Skin of body (tissue), 1 donor: ENCODE measurements at regions not wholly inside any gene's neighbourhood (a gene's known extent, or its start where the extent isn't known, plus 50 kb on each side); places are given as distances from the start of the nearest gene placed in this dataset.

Source experiments
- DNase-seq: peaks from one replicate; lab custom pipeline; 2025; lab: John Stamatoyannopoulos, UW

DNA sequence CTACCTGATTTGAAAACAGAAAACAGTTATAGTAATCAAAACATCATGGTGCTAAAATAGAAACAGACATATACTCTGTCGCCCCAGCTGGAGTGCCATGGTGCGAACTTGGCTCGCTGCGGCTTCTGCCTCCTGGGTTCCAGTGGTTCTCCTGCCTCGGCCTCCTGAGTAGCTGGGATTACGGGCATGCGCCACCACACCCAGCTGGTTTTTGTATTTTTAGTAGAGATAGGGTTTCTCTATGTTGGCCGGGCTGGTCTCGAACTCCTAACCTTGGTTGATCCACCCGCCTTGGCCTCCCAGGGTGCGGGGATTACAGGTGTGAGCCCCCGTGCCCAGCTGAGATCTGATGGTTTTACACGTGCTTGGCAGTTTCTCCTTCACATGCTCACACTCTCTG lies 495.9 kb downstream of the ANXA1 start:
- DNase-seq: no peak

- no peak for DNase-seq
Observed at GRCh38 chr9:73649552-73649951, 497.9 kb downstream of the ANXA1 start.

DNA sequence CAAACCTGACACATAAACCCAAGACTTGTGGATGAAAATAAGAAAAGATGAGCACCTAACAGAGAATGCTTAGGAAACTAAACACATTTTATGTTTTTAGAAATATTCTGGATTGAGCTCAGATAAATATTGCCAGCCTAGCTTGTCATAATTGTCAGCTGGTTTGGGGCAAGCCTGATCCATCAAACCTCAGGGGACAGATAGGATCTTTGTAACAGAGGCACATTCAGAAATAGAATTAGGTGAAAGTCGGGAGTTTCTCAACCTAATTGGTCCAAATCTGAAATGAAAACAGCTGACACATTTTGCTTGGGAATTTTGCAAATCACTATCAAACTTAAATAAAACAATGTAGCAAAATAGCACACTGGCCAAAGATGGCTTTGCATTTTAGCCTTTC lies 503.7 kb downstream of the ANXA1 start:
- DNase-seq: no peak

DNA sequence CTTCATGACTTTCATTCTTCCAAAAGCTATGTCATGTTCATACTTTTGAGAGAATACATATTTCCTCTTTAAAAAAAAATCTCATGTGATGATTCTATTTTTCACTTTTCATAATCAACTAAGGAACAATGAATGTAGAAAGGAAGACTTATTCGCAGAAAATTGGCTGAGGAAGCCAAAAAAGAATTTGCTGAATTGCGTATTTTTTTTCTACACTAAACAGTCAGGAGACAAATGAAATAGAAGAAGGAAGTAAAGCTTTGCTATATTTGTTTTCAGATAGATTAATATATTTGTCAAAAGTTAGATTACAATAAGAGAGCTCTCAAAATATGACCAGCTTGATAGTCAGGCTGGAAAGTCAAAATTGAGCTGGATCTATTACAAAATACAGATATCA lies 504.2 kb downstream of the ANXA1 start:
- DNase-seq: no peak

GRCh38 chr9:73665253-73665652 lies 513.6 kb downstream of the ANXA1 start:
- DNase-seq: no peak

GRCh38 chr9:73667749-73668148 lies 516.1 kb downstream of the ANXA1 start:
- DNase-seq: no peak

DNA sequence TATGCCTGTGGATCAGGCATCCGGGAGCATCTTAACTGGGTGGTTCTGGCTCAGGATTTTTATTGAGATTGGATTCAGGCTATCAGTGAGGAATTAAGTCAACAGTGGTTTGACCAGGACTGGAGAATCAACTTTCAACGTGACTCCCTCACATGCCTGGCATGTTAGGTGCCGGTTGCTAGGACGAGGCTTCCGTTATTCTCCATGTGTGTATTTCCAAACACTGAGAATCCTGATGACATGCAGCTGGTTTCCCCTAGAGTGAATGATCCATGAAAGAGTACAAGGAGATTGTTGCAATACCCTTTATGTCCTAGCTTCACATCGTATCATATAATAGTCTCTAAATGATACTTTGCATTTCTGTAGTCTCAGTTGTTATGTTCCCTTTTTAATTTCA lies 529.2 kb downstream of the ANXA1 start:
- no peak for DNase-seq

- DNase-seq: no peak
Observed at GRCh38 chr9:73682789-73683188, 531.1 kb downstream of the ANXA1 start.

GRCh38 chr9:73683862-73684591 lies 532.4 kb downstream of the ANXA1 start:
- no peak for DNase-seq

- DNase-seq: no peak
Observed at GRCh38 chr9:73684601-73685000, 532.9 kb downstream of the ANXA1 start.

- DNase-seq: no peak
Observed at GRCh38 chr9:73685786-73686185, 534.1 kb downstream of the ANXA1 start.

DNA sequence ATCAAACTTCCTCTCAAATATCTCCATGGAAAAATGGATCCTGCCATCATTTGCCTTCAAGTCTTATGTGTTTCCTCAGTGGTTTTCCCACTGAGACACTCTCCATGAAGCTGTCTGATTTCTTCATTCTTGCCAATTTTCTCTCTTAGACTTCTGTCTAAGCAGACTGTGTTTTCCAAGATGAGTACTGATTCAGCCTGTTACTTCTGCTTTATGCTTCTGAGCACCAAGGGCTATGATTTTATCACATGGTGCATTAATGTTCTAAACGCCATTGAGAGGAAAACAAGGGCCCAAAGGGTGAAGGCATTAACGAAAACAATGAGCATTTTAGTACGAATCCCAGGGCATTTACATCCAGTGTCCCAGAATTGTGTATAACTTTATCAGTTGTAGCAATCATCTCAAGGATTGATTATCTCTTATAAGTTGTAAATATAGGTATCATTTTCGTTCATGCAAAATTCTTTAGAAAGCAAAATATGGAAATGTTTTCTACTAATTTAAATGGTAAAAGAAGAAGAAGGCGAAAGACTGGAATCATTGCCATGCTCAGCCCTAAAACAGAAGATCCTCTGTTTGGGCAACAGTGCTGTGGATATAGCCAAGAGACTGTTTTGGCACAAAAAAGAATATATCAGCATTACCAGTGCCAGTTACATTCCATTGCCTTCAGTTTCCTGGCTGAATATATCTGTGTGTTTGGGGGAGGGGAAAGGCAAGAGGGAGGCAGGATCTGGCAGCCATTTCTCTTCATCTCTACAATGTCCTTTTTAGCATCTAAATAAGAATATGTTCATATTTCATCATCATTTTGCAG lies 537.6 kb downstream of the ANXA1 start:
- DNase-seq: no peak

DNA sequence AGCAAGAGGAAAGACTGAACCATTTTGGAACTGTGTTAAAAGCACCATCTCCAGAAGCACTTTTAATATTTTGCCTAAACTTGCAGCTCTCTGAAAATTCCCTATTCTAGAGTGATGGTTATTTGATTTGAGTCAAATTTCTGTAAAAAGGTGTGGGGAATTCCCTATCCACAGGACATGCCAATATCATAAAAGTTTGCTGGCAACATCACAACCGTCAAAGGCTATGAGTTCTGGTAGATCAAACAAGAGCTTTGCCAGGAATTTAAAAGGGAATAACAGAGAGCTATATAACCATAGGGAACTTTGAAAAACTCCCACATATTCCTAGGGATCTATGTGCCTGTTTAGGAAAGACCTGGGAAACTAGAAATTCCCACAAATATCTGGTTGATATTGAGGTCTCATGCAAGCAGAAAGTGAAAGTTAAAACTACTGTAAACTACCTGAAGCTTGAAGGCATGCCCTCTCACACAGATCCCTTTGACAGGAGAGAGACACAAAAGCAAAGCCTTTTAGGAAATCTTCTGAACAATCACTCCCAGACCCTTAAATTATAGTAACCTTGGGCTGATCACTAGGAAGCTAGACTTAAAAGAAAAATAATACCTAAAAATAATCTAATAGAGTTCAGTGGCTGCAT lies 549.9 kb downstream of the ANXA1 start:
- DNase-seq: no peak

- no peak for DNase-seq
Observed at GRCh38 chr9:73714294-73714693, 562.6 kb downstream of the ANXA1 start.

DNA sequence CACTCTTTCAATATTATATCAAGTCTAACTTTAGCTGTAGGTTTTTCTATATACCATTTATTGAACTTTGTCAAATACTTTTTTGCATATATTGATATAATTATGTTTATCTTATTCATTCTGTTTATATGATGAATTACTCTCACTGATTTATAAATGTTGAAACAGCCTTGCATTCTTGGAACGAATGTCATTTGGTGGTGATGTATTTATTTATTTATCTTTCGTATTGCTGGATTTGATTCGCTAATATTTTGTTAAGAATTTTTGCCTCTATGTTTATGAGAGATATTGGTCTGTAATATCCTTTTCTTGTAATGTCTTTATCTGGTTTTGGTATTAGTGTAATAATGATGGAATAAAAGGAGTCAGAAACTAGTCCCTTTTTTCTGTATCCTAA lies 563.9 kb downstream of the ANXA1 start:
- no peak for DNase-seq

DNA sequence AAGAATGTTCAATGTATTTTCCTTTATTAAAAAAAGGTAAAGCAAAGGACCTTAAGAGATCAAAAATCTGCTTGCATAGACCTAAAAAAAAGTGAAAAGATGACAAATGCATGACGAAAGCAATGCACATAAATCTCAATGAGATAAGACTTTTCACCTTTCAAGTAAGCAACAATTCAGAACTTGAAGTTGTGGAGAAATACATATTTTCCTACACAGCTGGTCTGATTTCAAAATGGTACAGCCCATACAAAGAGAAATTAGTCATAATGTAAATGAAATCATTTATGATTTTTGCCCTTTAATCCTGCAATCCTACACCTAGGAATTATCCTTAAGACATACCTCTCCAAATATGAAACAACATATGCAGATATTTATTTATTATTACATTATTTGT lies 568.0 kb downstream of the ANXA1 start:
- DNase-seq: no peak

- no peak for DNase-seq
Observed at GRCh38 chr9:73720601-73721000, 568.9 kb downstream of the ANXA1 start.

DNA sequence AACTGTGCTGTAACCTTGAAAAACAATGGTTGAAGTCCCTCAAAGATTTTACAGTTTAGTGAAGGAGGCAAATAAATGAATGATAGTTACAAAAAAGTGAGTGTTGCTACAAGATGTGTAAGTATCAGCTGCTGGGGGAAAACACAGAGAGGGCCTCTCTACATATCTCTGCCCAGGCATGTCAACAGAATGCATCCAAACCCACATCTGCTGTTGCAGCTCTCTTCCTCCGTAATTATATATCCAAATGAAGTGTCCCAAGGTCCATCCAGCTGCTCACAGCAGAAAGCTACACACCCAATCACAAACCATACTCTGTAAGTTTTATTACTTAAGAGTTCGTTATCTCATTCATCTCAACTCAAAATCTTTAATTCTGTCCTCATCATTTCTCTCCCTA lies 584.6 kb downstream of the ANXA1 start:
- no peak for DNase-seq

GRCh38 chr9:73738741-73739530 lies 587.3 kb downstream of the ANXA1 start:
- DNase-seq: no peak

DNA sequence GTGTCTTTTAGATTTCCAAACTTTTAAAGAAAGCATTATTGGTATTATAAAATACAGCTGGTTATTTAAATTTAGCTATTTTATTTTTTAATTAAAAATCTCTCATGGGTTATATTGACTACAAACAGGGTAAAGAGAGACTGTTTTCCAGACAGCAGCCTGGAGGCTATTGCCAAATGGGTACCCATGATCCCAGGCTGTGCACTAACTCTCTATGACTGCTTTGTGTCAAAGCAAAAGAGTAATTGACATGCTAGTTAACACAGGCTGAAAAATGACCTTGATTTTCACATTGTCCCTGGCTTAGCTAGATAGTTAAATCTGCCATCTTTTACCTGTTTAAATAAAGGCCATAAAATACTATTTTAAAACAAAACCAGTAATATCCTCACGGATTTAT lies 589.7 kb downstream of the ANXA1 start:
- no peak for DNase-seq

DNA sequence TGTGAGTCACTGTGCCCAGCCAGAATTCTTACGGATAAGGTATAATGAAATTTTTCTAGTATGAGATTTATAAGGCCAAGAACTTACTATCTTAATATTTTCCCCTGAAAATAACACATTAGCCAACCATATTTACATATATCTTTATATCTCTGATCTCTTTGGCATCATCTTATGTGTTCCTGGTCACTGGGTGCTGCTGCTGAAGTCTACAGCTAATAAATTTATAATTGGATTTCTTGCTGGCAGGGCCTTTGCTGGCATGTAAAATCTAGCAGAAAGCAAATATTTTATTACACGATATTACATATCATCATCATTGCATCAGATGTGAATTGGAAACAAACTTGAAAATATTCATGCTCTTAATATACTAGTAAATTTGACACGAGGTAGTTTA lies 590.7 kb downstream of the ANXA1 start:
- no peak for DNase-seq

GRCh38 chr9:73743826-73744225 lies 592.2 kb downstream of the ANXA1 start:
- no peak for DNase-seq
